Fibroblast of villous mesenchyme (primary cell): ENCODE measurements at regions not wholly inside any gene's neighbourhood (a gene's known extent, or its start where the extent isn't known, plus 50 kb on each side); places are given as distances from the start of the nearest gene placed in this dataset.
A peak's percentile ranks its signal among the peaks of the same experiment; 100 is the strongest.

Experiments used
- DNase-seq: peaks from one replicate; pipeline ENCODE4 v3.0.0-alpha.2; 2010; ENCODE audit warnings: low read depth
- H3K4me3 ChIP-seq: 2 replicates; pipeline ENCODE4 v1.5.1; 2011; ENCODE audit warnings: low read depth, mild to moderate bottlenecking, low read length
- TF ChIP-seq, protein P1 (sequence below): IDR thresholded peaks from 2 replicates; pipeline ENCODE4 v1.5.1; 2012; ENCODE audit warnings: low read depth, mild to moderate bottlenecking, low read length; ENCODE audit not compliant: insufficient read depth

DNA sequence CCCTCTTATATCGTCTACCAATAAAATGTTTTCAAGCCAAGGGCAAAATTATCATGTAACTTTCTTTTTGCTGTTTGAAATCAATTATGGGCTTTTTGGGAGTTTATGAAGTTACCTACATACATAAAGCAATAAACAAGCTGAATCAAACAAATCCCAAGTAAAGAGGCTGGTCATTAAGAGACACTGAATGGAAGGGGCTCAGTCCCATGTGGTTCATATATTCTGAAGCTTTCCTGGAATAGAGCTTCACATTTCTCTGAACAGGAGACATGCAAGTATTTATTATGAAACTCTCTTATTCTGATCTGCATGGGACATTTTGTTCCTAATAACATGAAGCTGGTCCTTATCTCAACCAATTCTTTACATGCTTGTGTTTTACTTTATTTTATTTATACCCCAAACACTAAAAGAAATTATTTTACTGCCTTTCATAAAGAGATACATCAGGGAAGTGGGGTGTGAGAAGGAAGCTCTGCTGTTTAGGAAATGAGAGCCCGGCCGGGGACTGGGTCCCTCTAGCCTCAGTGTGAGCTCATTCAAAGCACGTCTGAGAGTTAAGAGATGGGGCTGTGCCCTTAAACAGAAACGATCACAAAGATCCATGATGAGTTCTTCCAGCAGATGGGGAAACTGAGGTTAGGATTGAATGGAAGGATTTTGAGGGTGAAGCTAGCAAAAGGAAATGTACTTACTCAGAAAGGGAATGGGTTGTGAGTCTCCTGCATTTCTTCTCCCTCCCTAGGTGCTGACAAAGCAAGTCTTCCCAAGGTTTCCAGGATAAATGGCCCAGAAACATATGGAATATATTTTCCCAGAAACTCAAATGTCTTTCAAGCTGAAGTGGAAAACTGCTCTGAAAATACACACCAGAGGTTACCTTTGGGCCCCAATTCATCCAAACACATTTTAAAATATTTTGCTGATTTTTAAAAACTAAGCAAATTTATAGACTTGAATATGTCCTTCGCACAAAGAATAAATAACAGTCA, 93.1 kb upstream of the LNX1 start:
- TF ChIP-seq, protein P1, sequence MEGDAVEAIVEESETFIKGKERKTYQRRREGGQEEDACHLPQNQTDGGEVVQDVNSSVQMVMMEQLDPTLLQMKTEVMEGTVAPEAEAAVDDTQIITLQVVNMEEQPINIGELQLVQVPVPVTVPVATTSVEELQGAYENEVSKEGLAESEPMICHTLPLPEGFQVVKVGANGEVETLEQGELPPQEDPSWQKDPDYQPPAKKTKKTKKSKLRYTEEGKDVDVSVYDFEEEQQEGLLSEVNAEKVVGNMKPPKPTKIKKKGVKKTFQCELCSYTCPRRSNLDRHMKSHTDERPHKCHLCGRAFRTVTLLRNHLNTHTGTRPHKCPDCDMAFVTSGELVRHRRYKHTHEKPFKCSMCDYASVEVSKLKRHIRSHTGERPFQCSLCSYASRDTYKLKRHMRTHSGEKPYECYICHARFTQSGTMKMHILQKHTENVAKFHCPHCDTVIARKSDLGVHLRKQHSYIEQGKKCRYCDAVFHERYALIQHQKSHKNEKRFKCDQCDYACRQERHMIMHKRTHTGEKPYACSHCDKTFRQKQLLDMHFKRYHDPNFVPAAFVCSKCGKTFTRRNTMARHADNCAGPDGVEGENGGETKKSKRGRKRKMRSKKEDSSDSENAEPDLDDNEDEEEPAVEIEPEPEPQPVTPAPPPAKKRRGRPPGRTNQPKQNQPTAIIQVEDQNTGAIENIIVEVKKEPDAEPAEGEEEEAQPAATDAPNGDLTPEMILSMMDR, result no peak
- DNase-seq, result peak; percentile 28

DNA sequence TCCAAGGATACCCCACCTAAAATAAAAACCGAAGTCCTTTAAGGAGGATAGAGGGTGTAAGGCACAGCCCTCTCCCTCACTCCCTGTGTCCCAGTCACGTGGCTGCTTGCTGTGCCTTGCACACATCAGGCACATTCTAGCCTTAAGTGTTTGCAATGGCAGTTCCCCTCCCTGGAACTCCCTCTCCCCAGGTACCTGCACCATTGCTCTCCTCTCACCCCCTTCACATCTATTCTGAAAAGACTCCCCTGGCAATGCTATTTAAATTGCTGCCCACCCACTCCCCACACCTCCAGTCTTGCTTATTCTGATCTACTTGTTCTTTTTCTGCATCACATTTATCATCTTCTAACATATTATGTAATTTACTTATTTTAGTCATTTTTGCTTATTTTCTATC, 91.6 kb upstream of the LNX1 start:
- TF ChIP-seq, protein P1, result no peak
- no peak overlapping the region for H3K4me3 ChIP-seq
- no peak for DNase-seq

More for the DNA sequence above, 93.1 kb upstream of the LNX1 start:
- H3K4me3 ChIP-seq, result no peak overlapping the region

DNA sequence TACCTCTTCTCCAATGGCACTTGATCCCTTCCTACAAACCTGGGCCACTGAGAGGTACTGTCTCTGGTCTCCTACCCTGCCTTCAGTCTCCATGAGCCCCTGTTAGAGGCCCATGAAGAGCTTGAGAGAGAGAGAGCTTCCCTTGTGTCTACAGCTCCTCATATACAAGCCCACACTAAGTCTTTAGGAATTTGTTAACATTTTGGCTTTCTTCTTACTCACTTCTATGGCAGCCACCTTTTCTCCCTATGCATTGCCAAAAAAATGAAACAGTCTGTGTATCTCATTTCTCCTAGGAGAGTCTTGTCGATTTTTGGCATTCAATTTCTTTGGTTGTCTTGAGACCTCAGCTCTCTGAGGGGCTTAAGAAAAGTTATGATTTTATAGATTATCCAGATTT, 90.9 kb upstream of the LNX1 start:
- DNase-seq, result peak; percentile 38
- TF ChIP-seq, protein P1, result no peak
- no peak overlapping the region for H3K4me3 ChIP-seq

DNA sequence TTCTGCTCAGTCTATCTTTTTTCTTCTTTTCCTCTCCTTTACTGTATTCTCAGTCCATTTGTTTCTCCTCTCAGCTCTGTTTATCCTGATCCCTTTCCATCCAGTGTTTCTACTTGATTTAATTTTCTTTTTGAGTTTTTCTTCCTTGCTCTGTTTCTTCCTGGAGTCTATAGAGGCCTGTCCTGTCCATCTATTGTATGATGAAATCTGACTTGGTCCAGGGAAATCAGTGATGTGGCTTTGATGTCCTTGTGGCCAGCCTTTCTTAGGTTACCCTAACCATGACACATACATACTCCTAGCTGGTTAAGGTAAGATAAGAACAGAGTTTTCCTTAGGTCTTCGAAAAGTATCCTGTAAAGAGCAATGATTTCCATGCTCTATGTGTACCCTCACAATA, 89.3 kb upstream of the LNX1 start:
- no peak for DNase-seq
- TF ChIP-seq, protein P1, result no peak
- no peak overlapping the region for H3K4me3 ChIP-seq

DNA sequence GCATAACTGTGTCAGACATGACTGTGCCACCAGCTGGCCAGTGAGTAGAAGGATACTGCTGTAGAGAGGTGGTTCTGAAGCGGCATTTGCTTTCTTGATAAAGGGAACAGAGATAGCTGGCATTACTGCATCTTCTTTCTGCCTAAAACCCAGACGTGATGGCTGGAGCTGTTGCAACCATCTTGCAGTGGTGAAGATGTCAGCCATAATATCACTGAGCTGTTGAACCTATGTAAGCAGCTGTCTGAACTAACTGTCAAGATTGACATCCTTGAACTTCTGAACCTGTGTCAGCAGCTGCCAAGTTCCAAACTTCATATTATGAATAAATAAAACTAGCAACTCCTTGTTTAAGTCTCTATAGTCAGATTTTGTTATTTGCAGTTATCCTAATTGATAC, 88.9 kb upstream of the LNX1 start:
- DNase-seq, result no peak
- TF ChIP-seq, protein P1, result no peak
- no peak overlapping the region for H3K4me3 ChIP-seq

DNA sequence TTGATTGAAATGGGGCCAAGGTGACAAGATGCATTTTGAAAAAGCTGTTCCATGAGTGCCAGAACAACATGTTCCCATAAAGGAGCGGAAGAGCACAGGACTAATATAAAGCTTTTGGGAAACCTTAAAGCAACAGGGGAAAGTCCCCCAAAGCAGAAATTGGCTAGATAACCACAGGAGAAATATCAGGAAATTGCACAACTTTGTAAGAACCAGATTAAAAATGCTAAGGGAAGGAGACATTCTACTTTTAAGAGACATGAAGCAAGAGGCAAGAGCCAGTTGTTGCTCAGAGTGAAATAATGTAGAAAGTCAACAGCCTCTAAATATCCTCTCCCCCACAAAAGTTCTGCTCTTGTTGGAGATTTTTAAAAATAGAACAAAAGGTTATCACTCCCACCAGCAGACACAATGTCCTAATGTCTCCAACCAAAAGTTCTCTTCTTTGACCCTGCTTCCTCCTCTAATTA, 85.2 kb upstream of the LNX1 start:
- peak; percentile 95 for DNase-seq
- TF ChIP-seq, protein P1, result no peak
- no peak overlapping the region for H3K4me3 ChIP-seq

DNA sequence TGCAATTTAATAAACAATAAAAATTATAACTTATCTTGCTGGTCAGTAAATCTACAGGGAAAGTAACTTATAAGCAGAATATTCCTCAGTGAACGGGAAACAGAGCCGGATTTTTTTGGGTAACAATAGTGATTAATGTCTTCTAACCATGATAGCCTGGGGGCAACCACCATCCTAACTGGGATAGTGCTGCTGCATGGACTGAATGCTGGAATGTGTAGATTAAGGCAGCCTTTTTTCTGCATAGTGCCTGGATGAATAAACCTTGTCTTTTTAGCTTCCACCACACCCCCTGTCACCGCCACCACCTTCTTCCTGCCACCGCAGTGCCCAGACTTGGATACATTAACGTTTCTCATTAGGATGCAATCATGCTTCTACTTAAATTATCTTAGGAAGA, 83.6 kb upstream of the LNX1 start:
- no peak for DNase-seq
- TF ChIP-seq, protein P1, result no peak

More for the DNA sequence above, 83.6 kb upstream of the LNX1 start:
- no peak overlapping the region for H3K4me3 ChIP-seq
